ENCODE measurements at regions not wholly inside any gene's neighbourhood (a gene's known extent, or its start where the extent isn't known, plus 50 kb on each side); places are given as distances from the start of the nearest gene placed in this dataset.

- in situ Hi-C loops (cut with HindIII; ENCODE audit: low sequenced_read_pairs): no loop called here
- DNase-seq (ENCODE audit: low read depth): no peak
- no peak overlapping the region for H3K4me3 ChIP-seq (ENCODE audit: low read depth, low read length)
- TF ChIP-seq, protein P1, sequence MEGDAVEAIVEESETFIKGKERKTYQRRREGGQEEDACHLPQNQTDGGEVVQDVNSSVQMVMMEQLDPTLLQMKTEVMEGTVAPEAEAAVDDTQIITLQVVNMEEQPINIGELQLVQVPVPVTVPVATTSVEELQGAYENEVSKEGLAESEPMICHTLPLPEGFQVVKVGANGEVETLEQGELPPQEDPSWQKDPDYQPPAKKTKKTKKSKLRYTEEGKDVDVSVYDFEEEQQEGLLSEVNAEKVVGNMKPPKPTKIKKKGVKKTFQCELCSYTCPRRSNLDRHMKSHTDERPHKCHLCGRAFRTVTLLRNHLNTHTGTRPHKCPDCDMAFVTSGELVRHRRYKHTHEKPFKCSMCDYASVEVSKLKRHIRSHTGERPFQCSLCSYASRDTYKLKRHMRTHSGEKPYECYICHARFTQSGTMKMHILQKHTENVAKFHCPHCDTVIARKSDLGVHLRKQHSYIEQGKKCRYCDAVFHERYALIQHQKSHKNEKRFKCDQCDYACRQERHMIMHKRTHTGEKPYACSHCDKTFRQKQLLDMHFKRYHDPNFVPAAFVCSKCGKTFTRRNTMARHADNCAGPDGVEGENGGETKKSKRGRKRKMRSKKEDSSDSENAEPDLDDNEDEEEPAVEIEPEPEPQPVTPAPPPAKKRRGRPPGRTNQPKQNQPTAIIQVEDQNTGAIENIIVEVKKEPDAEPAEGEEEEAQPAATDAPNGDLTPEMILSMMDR (IDR thresholded peaks at IDR 0.05; ENCODE audit: low read depth, low read length, missing control alignments): no peak
Observed at GRCh38 chr22:48974443-48975315, 853.0 kb downstream of the BRD1 start.

DNA sequence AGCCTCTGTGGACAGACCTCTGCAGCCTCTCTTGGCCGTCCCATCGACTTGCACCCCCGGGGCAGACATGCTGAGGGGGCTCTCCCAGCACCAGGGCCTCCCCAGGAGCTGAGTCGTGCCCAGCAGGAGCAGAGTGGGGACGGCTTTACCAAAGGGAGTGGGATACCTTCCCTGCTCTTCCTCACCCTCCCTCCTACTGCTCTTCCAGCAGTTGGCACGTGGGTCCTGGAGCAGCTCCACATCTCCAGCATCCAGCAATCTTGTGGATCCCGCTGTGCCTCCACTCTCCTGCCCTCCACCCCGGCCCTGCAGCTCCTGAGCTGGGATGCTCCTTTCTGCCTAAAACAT is 854.0 kb downstream of the BRD1 start:
- in situ Hi-C loops (cut with HindIII; ENCODE audit: low sequenced_read_pairs): no loop called here
- H3K4me3 ChIP-seq (ENCODE audit: low read depth, low read length): no peak overlapping the region
- no peak for DNase-seq (ENCODE audit: low read depth)
- TF ChIP-seq, protein P1 (IDR thresholded peaks at IDR 0.05; ENCODE audit: low read depth, low read length, missing control alignments): no peak

DNA sequence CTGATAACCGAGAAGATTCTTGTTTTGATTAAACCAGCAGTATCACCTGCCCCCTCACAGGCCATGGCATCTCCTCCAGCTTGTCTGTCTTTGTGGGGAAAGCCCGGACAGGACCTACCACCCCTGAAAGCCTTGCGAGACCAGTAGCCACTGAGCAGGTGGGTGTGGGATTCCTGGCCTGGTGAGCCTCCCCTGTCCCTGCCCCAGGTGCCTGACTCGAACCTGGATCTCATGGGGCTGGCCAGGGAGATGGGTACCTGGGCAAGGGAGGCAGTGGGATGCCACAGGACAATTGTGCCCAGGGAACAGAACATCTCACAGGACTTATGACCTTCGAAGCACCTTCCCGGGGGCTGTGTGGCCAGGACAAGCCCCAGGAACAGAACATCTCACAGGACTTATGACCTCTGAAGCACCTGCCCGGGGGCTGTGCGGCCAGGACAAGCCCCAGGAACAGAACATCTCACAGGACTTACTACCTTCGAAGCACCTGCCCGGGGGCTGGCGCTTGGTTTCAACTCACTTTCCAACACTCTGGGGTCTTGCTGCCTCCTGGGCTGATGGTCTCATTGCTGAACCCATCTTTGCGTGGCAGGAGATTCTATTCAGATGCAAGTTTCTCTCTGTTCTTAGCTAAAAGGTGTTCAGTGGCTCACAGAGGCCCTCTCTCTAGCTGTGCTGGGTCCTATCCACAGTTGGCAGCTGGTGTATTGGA is 854.5 kb downstream of the BRD1 start:
- no peak for DNase-seq (ENCODE audit: low read depth)
- in situ Hi-C loops (cut with HindIII; ENCODE audit: low sequenced_read_pairs): no loop called here
- H3K4me3 ChIP-seq (ENCODE audit: low read depth, low read length): no peak overlapping the region
- TF ChIP-seq, protein P1 (IDR thresholded peaks at IDR 0.05; ENCODE audit: low read depth, low read length, missing control alignments): no peak

- no peak for DNase-seq (ENCODE audit: low read depth)
- in situ Hi-C loops (cut with HindIII; ENCODE audit: low sequenced_read_pairs): no loop called here
- H3K4me3 ChIP-seq (ENCODE audit: low read depth, low read length): no peak overlapping the region
- TF ChIP-seq, protein P1 (IDR thresholded peaks at IDR 0.05; ENCODE audit: low read depth, low read length, missing control alignments): peak; percentile 37
Observed at GRCh38 chr22:48968201-48968959, 859.3 kb downstream of the BRD1 start.

- no peak overlapping the region for H3K4me3 ChIP-seq (ENCODE audit: low read depth, low read length)
- TF ChIP-seq, protein P1 (IDR thresholded peaks at IDR 0.05; ENCODE audit: low read depth, low read length, missing control alignments): no peak
- DNase-seq (ENCODE audit: low read depth): no peak
- in situ Hi-C loops (cut with HindIII; ENCODE audit: low sequenced_read_pairs): no loop called here
Observed at GRCh38 chr22:48963405-48963804, 864.3 kb downstream of the BRD1 start.

GRCh38 chr22:48961705-48962104 is 866.0 kb downstream of the BRD1 start:
- in situ Hi-C loops (cut with HindIII; ENCODE audit: low sequenced_read_pairs): no loop called here
- DNase-seq (ENCODE audit: low read depth): no peak
- H3K4me3 ChIP-seq (ENCODE audit: low read depth, low read length): no peak overlapping the region
- TF ChIP-seq, protein P1 (IDR thresholded peaks at IDR 0.05; ENCODE audit: low read depth, low read length, missing control alignments): no peak
